GM12892 (cell line): ENCODE measurements at regions not wholly inside any gene's neighbourhood (a gene's known extent, or its start where the extent isn't known, plus 50 kb on each side); places are given as distances from the start of the nearest gene placed in this dataset.
"Not testable (repeated sequence)": the region's sequence is repeated elsewhere in the genome, so short reads cannot be mapped to it uniquely, and the experiment has no call there.

ENCODE experiments used
- DNase-seq: peaks from one replicate; pipeline ENCODE4 v3.0.0; 2011; ENCODE audit not compliant: insufficient read length
- FAIRE-seq: peaks from 2 replicates; lab custom pipeline; 2011; peaks lifted over from hg19 to GRCh38; lab: Jason Lieb, UNC
- POLR2A ChIP-seq: IDR thresholded peaks from 2 replicates; pipeline ENCODE4 v1.6.1; 2011; ENCODE audit warnings: low read depth, low read length, control low read depth
- POLR2AphosphoS5 ChIP-seq: IDR thresholded peaks from 2 replicates; pipeline ENCODE4 v1.6.1; 2011; ENCODE audit warnings: low read depth, low read length, control low read depth
- TAF1 ChIP-seq: IDR thresholded peaks from 2 replicates; pipeline ENCODE4 v1.6.1; 2011; ENCODE audit warnings: low read depth, mild to moderate bottlenecking, control low read depth, low read length, borderline replicate concordance

DNA sequence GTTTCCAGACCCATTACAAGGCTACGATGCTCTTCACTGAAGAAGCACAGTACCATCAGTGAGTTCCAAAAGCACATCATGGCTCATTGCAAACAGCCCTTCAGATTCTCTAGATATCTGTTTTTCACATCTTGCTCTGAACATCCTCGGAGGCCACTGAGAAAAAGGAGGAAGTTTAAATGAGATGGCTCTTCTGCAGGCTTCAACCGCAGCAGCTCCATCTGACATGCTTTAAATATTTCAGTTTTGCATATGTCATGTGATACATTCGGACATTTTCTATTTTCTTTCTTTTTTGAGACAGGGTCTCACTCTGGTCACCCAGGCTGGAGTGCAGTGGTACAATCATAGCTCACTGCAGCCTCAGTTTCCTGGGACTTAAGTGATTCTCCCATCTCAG, 396.8 kb downstream of the NPIPA8 start:
- no peak for FAIRE-seq
- TF ChIP-seq TAF1 (no peak), POLR2A (0 out of 2 replicates have a peak, but pooled peaks have one; percentile 34), POLR2AphosphoS5 (peak; percentile 37; the same call in 1 of the 2 replicates)
- DNase-seq, result no peak

DNA sequence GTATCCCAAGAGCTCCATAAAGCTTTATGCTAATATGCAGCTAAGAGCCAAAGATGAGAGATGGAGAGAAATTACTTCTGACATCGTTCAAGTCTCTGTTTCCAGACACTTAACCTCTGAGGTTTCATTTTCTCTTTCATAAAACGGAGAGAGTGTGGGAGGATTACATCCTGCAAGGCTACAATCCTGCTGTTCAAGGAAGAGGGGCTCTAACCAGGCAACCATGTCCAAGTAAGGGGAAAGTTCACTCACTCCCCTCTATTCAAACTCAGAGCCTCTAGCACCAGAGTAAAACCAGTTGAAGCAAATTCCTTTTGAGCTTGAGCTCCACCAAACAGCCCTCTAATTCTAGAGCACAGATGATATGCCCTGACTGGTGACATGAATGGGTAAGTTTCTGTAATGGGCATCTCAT, 397.4 kb downstream of the NPIPA8 start:
- no peak for FAIRE-seq
- TF ChIP-seq POLR2A, result no peak
- no peak for TF ChIP-seq POLR2AphosphoS5
- no peak for TF ChIP-seq TAF1
- no peak for DNase-seq

DNA sequence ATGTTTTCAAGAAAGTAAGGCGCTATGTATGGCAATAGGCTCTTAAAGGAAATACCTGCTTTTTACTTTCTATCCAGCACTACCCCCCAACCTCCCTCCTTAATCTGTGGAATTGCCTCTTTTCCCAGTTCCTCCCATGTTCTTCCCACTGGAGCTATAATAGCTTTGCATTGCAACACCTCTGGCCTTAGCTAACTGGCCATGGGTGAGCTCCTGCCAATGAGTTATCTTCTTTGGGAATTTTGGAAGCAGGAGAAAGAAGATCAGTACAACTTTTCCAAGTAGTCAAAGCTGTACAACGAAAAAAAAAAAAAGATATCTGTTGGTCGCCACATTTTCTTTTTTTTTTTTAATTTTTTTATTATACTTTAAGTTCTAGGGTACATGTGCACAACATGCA, 398.0 kb downstream of the NPIPA8 start:
- FAIRE-seq (no peak), DNase-seq (no peak)
- TF ChIP-seq TAF1 (no peak), POLR2A (no peak), POLR2AphosphoS5 (no peak)

DNA sequence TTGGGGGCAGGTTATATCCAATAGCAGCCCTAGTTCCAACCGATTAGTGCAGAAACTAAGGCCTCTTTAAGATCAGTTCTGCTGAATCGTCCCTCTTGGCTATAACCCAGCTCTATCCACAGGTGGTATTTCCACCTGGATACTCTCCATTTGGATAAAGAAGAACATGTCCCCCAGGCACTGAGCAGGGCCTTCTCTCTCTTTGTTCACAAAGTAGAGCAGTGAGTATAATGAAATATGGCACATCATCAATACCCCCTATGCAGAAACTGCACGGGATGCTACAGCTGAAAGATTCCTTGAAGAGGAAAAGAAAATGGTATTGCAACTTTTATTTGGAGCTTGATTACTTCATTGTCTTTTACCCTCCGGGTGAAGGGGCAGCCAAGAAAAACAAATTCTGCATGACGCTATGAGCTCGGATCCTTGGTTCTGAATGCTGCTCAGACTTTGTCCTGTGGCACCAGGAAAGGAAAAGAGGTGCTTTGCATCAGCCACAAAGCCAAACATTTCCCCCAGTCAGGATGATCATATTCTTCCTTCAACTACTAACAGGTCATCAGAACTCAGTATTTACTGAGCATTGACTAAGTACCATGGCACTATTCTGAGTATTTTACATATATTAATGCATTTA, 399.7 kb downstream of the NPIPA8 start:
- TF ChIP-seq POLR2AphosphoS5 (no peak), TAF1 (no peak), POLR2A (no peak)
- no peak for FAIRE-seq
- DNase-seq, result no peak

DNA sequence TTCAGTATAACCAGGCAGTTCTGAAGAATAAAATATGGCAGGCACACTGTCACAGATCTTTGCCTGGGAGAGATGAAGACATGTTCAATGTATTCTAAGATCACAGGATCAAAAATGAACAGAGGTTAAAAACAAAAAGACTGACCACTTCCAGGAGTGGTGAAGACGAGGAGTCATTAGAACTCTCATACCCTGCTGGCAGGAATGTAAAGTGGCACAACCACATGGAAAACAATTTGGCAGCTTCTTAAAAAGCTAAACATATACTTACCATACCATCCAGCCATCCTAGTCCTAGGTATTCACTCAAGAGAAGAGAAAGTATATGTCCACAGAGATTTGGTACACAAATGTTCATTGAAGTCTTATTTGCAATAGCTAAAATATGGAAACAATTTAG, 406.3 kb downstream of the NPIPA8 start:
- DNase-seq (no peak), FAIRE-seq (no peak)
- TF ChIP-seq POLR2AphosphoS5 (no peak), POLR2A (no peak), TAF1 (no peak)

DNA sequence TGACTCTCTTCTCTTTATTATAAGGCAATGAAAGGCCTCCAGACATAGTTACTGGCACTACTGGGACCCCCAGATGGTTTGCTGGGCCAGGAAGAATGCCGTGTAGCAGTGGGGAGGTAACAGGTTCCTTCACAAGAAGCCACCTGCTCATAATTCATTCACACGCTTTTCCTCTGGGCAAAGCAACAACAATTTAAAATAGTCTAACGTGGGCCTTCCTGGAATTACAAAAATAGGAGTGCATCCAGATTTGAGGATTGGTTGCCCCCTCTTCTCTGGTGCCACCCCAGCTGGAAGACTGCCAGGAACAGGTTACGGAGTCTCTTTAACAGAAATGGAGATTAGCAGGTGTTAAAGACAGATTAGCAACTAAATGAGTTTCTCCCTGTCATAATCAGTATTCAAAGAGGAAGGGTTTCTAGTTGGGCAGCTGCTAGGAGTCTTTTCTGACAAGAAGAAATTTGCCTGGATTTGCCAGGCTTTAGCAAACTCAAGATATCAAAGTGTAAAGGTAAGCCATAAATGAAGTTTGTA, 409.6 kb downstream of the NPIPA8 start:
- FAIRE-seq (no peak), DNase-seq (no peak)
- TF ChIP-seq POLR2AphosphoS5 (no peak), POLR2A (no peak), TAF1 (no peak)

DNA sequence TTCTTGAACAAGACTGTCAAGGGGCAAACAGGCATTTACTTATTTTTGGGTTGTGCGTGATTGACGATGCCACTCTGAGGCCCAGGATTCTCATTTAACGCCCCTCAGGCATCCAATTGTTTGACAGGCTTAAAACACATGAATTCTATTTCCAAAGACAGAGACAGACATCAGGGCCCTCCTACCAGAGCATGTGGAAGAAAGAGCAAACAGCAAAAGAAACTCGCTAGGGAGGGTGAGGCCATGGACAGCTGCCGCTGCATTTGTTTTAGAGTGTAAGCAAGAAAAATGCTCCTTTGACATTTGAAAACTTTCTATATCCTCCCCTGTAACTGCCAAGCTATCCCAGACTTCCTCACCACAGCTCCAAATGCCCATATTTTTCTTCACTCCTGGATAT, 410.1 kb downstream of the NPIPA8 start:
- FAIRE-seq, result no peak
- TF ChIP-seq TAF1 (no peak), POLR2A (no peak), POLR2AphosphoS5 (no peak)
- no peak for DNase-seq

DNA sequence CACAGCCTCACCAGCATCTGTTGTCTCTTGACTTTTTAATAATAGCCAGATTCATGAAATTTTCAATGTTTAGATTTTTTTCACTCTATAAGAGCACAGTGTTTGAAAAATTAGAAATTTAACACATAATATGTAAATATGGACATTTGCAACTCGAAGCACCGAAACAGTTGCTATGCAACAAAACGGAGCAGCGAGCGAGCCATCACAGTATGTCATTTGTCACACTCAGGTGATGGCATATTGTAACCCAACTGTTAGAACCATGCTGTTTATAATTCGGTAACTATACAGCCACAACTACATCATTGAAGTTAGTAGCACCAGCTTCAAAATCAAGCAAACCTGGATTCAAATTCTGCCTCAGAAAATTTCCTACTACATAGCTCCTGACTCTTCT, 410.8 kb downstream of the NPIPA8 start:
- FAIRE-seq (no peak), DNase-seq (no peak)
- TF ChIP-seq POLR2AphosphoS5 (no peak), POLR2A (no peak), TAF1 (no peak)

DNA sequence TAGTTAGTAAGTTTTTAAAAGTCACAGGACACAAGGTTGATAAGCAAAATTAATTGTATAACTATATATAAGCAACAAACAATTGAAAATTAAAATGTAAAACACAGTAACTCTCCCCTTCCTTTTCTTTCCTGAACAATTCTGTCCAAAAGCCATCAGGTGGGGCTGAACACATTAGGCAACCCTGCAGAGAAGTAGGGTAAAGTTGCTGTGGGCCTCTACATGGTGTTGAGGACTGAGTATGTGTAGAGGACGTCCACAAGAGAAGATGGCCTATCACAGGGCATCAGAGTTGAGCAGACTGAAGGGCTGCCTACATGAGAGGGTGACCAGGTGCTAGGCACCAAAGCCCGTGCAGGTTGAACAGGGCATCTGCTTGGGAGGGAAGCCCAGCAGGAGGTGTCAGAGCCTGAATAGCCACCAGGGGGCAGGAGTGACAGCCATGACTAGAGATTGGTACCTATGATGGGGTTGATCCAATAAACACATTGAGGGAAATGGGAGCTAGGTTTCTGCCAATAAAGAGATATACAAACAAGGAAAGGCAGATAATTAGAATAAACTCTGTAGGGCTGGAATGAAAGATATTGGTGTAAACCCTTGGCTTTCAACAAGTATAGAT, 415.1 kb downstream of the NPIPA8 start:
- DNase-seq (no peak), FAIRE-seq (peak; percentile 21)
- TF ChIP-seq POLR2A (no peak), POLR2AphosphoS5 (no peak)

DNA sequence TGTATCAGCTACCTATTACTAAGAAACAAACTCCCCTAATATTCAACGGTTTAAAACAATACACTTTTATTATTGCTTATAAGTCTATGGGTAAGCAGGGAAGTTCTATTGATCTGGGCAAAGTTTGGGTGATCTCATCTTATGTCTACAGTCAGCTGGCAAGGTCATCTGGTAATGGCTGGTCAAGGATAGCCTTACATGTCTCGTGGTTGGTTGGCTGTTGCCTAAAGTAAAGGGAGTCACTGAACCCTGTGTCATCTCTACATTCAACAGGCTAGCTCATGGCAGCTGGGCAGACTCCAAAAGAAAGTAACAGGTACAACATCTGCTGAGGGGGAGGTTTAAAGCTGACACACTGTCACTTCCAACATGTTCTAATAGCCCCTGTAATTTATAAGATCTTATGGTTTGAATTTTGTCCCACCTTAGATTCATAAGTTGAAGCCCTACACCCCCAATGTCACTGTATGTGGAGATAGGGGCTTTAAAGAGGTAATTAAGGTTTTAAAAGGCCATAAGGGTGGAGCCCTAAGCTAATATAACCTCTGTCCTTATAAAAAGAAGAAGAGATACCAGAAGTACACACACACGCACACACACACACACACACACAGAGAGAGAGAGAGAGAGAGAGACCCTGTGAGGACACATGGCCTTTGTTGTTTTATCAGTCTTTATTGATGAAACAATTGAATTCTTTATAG, 419.1 kb downstream of the NPIPA8 start:
- no peak for FAIRE-seq
- no peak for TF ChIP-seq TAF1
- DNase-seq, result no peak

DNA sequence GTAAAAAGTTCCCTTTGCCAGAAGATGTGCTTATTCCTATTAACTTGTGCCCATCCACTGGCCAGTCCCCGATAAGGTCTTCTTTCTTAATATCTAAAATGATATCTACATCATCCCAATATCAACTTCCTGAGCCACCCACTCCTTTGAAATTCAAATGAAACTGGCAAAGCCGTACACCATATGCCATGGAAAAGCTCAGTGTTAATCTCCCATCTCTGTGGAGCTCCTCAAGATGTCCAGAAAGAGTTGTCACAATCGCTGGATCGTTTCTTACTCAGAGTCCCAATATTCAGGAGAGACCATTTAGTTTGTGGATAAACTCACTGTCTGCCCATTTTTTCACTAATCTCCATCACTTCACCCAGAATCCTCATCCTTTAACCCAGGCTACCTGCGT, 420.7 kb downstream of the NPIPA8 start:
- FAIRE-seq (no peak), DNase-seq (no peak)
- TF ChIP-seq POLR2A (no peak), POLR2AphosphoS5 (no peak), TAF1 (no peak)

DNA sequence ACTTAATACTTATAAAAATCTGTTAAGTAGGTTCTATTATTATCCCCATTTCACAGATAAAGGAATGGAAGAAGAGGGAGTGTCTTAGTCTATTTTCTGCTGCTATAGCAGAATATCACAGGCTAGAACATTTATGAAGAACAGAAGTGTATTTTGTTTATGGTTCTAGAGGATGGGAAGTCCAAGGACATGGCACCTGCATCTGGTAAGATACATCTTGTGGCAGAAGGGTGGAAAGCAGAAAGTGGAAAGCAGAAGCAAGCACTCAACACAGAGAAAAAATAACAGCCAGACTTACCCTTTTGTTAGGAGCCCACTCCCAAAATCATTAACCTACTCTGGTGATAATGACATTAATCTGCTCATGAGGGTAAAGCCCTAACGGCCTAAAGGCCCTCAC, 422.4 kb downstream of the NPIPA8 start:
- DNase-seq (no peak), FAIRE-seq (no peak)
- TF ChIP-seq POLR2A (no peak), POLR2AphosphoS5 (no peak), TAF1 (no peak)

DNA sequence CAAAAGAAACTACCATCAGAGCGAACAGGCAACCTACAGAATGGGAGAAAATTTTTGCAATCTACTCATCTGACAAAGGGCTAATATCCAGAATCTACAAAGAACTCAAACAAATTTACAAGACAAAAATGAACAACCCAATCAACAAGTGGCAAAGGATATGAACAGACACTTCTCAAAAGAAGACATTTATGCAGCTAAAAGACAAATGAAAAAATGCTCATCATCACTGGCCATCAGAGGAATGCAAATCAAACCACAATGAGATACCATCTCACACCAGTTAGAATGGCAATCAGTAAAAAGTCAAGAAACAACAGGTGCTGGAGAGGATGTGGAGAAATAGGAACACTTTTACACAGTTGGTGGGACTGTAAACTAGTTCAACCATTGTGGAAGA, 425.0 kb downstream of the NPIPA8 start:
- DNase-seq, FAIRE-seq: not testable (repeated sequence)

DNA sequence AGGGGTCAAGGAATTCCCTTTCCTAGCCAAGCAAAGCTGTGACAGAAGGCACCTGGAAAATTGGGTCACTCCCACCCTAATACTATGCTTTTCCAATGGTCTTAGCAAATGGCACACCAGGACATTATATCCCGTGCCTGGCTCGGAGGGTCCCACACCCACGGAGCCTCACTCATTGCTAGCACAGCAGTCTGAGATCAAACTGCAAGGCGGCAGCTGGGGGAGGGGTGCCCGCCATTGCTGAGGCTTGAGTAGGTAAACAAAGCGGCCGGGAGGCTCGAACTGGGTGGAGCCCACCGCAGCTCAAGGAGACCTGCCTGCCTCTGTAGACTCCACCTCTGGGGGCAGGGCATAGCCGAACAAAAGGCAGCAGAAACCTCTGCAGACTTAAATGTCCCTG, 429.9 kb downstream of the NPIPA8 start:
- FAIRE-seq, DNase-seq: not testable (repeated sequence)
